Nephron (organoid): ENCODE measurements at regions not wholly inside any gene's neighbourhood (a gene's known extent, or its start where the extent isn't known, plus 50 kb on each side); places are given as distances from the start of the nearest gene placed in this dataset.
"Not testable (repeated sequence)": the region's sequence is repeated elsewhere in the genome, so short reads cannot be mapped to it uniquely, and the experiment has no call there.

Experiments
- H3K27ac Mint-ChIP-seq, 3 experiments: 2 replicates each; pipeline ENCODE4 v1.8.0; 2020; ENCODE audit warnings: mixed read lengths in 3 of 3, mild to moderate bottlenecking in 2 of 3, moderate library complexity in 1 of 3
- H3K27me3 Mint-ChIP-seq: 2 replicates; pipeline ENCODE4 v1.8.0; 2021; ENCODE audit warnings: low read depth, mild to moderate bottlenecking, moderate library complexity, mixed read lengths
- H3K36me3 Mint-ChIP-seq: 2 replicates; pipeline ENCODE4 v1.8.0; 2020; ENCODE audit warnings: low read depth, mixed read lengths
- H3K4me1 Mint-ChIP-seq: 2 replicates; pipeline ENCODE4 v1.8.0; 2020; ENCODE audit warnings: mixed read lengths
- H3K4me3 Mint-ChIP-seq, 3 experiments: 2 replicates each; pipeline ENCODE4 v1.8.0; 2020; ENCODE audit warnings: mild to moderate bottlenecking in 3 of 3, mixed read lengths in 3 of 3, moderate library complexity in 2 of 3
- H3K9me3 Mint-ChIP-seq: 2 replicates; pipeline ENCODE4 v1.8.0; 2020; ENCODE audit warnings: mixed read lengths
- TF ChIP-seq, protein P1 (sequence below), 3 experiments: fragments of 200-600 bp; sonication (generic); IDR thresholded peaks; one replicate each; pipeline ENCODE4 v1.5.0; 2021; ENCODE audit warnings: antibody characterized with exemption in 3 of 3; ENCODE audit not compliant: unreplicated experiment in 3 of 3

DNA sequence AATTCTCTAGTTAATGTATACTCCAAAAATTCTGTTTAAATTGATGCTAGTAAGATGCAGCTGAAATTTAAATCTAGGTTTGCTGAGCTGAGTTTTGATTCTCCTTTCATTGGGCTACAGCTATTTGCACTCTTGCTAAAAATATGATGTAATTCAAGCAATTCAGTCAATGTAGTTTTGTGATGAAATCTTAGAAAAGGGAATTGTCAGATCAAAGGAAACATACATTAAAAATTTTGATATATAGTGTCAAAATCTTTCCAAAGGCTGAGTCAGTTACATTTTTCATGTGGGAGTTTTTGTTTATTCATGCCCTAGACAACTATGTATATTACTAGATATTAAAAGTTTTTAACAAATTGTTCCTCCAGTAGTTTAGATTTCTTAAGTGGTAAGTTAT, 334.9 kb upstream of the DAB2 start:
- H3K27me3 Mint-ChIP-seq, result no peaks in the 10 kb centered on the region
- H3K4me1 Mint-ChIP-seq, result peaks cover 11% of the 10 kb centered on the region
- no peaks in the 10 kb centered on the region for H3K9me3 Mint-ChIP-seq
- TF ChIP-seq, protein P1, sequence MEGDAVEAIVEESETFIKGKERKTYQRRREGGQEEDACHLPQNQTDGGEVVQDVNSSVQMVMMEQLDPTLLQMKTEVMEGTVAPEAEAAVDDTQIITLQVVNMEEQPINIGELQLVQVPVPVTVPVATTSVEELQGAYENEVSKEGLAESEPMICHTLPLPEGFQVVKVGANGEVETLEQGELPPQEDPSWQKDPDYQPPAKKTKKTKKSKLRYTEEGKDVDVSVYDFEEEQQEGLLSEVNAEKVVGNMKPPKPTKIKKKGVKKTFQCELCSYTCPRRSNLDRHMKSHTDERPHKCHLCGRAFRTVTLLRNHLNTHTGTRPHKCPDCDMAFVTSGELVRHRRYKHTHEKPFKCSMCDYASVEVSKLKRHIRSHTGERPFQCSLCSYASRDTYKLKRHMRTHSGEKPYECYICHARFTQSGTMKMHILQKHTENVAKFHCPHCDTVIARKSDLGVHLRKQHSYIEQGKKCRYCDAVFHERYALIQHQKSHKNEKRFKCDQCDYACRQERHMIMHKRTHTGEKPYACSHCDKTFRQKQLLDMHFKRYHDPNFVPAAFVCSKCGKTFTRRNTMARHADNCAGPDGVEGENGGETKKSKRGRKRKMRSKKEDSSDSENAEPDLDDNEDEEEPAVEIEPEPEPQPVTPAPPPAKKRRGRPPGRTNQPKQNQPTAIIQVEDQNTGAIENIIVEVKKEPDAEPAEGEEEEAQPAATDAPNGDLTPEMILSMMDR (IDR thresholded peaks at IDR 0.05; ENCODE audit: unreplicated experiment in 3 of 3), result no peak
- no peak overlapping the region for H3K27ac Mint-ChIP-seq
- no peak overlapping the region for H3K4me3 Mint-ChIP-seq
- H3K36me3 Mint-ChIP-seq, result no peaks in the 10 kb centered on the region

- Mint-ChIP-seq H3K9me3 (no peaks in the 10 kb centered on the region), H3K27me3 (no peaks in the 10 kb centered on the region), H3K4me3 (no peak overlapping the region), H3K4me1 (peaks cover 11% of the 10 kb centered on the region), H3K27ac (no peak overlapping the region), H3K36me3 (no peaks in the 10 kb centered on the region)
- TF ChIP-seq, protein P1 (IDR thresholded peaks at IDR 0.05; ENCODE audit: unreplicated experiment in 3 of 3), result no peak
Observed at GRCh38 chr5:39758426-39758825, 333.6 kb upstream of the DAB2 start.

GRCh38 chr5:39757131-39757530, 332.4 kb upstream of the DAB2 start:
- Mint-ChIP-seq H3K27me3 (no peaks in the 10 kb centered on the region), H3K4me3 (no peak overlapping the region), H3K4me1 (peaks cover 11% of the 10 kb centered on the region), H3K27ac (peak overlapping the region in 1 of 3 experiments; percentile 8), H3K36me3 (no peaks in the 10 kb centered on the region), H3K9me3 (peaks cover 3% of the 10 kb centered on the region)
- TF ChIP-seq, protein P1 (IDR thresholded peaks at IDR 0.05; ENCODE audit: unreplicated experiment in 3 of 3), result no peak

DNA sequence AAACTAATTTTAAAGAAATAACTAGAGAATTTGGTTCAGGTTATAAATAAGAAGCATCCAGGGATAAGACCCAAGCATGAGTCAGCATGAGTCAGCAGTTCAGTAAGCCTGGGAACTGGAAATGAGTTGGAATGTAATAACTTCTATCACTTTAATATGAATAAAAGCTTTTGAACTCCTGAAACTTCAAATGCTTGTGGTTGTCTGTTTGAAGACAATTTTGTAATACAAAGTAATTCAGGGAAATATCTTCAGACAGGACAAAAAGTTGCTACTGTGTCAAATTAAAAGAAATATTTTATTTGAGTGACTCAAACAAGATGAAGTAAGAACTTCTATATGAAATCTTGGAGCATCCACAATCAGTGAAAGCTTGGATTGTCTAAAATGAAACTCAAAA, 331.2 kb upstream of the DAB2 start:
- H3K4me3 Mint-ChIP-seq, result no peak overlapping the region
- H3K27me3 Mint-ChIP-seq, result no peaks in the 10 kb centered on the region
- TF ChIP-seq, protein P1 (IDR thresholded peaks at IDR 0.05; ENCODE audit: unreplicated experiment in 3 of 3), result no peak

GRCh38 chr5:39755452-39755851, 330.7 kb upstream of the DAB2 start:
- Mint-ChIP-seq H3K27me3 (no peaks in the 10 kb centered on the region), H3K9me3 (peaks cover 8% of the 10 kb centered on the region), H3K36me3 (no peaks in the 10 kb centered on the region), H3K27ac (no peak overlapping the region), H3K4me3 (no peak overlapping the region), H3K4me1 (peaks cover 9% of the 10 kb centered on the region)
- TF ChIP-seq, protein P1 (IDR thresholded peaks at IDR 0.05; ENCODE audit: unreplicated experiment in 3 of 3), result no peak

More for the DNA sequence above, 331.2 kb upstream of the DAB2 start:
- H3K27ac Mint-ChIP-seq, result no peak overlapping the region
- peaks cover 4% of the 10 kb centered on the region for H3K9me3 Mint-ChIP-seq
- no peaks in the 10 kb centered on the region for H3K36me3 Mint-ChIP-seq
- peaks cover 11% of the 10 kb centered on the region for H3K4me1 Mint-ChIP-seq

GRCh38 chr5:39753747-39754146, 329.0 kb upstream of the DAB2 start:
- not testable (repeated sequence) for H3K4me1 Mint-ChIP-seq, H3K27me3 Mint-ChIP-seq, H3K4me3 Mint-ChIP-seq, H3K36me3 Mint-ChIP-seq, H3K27ac Mint-ChIP-seq
- peaks cover 12% of the 10 kb centered on the region for H3K9me3 Mint-ChIP-seq
